GM10266 (cell line): ENCODE measurements at regions not wholly inside any gene's neighbourhood (a gene's known extent, or its start where the extent isn't known, plus 50 kb on each side); places are given as distances from the start of the nearest gene placed in this dataset.

Experiments
- DNase-seq: peaks from one replicate; pipeline ENCODE4 v3.0.0; 2012; ENCODE audit errors: extremely low spot score
- CTCF ChIP-seq: IDR thresholded peaks from 2 replicates; pipeline ENCODE4 v1.5.1; 2012; ENCODE audit warnings: mild to moderate bottlenecking, low read depth; ENCODE audit not compliant: control insufficient read depth, insufficient read depth; ENCODE audit errors: missing control alignments

GRCh38 chr21:15592957-15593356 is 136.8 kb upstream of the USP25 start:
- DNase-seq, result no peak
- TF ChIP-seq CTCF, result no peak

GRCh38 chr21:15601390-15601789 is 128.4 kb upstream of the USP25 start:
- no peak for DNase-seq
- TF ChIP-seq CTCF, result no peak

GRCh38 chr21:15604413-15604812 is 125.4 kb upstream of the USP25 start:
- no peak for DNase-seq
- no peak for TF ChIP-seq CTCF

- DNase-seq, result no peak
- TF ChIP-seq CTCF, result no peak
Observed at GRCh38 chr21:15614766-15615165, 115.0 kb upstream of the USP25 start.

- DNase-seq, result no peak
- TF ChIP-seq CTCF, result no peak
Observed at GRCh38 chr21:15616864-15617574, 112.8 kb upstream of the USP25 start.

GRCh38 chr21:15617964-15618363 is 111.8 kb upstream of the USP25 start:
- no peak for DNase-seq

More at GRCh38 chr21:15617964-15618363, 111.8 kb upstream of the USP25 start:
- no peak for TF ChIP-seq CTCF
